Activated naive CD8-positive, alpha-beta T cell (primary cell): ENCODE measurements at regions not wholly inside any gene's neighbourhood (a gene's known extent, or its start where the extent isn't known, plus 50 kb on each side); places are given as distances from the start of the nearest gene placed in this dataset.

Experiments used
- H3K27ac Mint-ChIP-seq: one replicate; pipeline ENCODE4 v1.8.0; 2021; ENCODE audit warnings: mixed read lengths
- H3K27me3 Mint-ChIP-seq: one replicate; pipeline ENCODE4 v1.8.0; 2021; ENCODE audit warnings: mixed read lengths
- H3K36me3 Mint-ChIP-seq: one replicate; pipeline ENCODE4 v1.8.0; 2021; ENCODE audit warnings: mixed read lengths
- H3K4me1 Mint-ChIP-seq: one replicate; pipeline ENCODE4 v1.8.0; 2021; ENCODE audit warnings: low read depth, mixed read lengths
- H3K4me3 Mint-ChIP-seq: one replicate; pipeline ENCODE4 v1.8.0; 2021; ENCODE audit warnings: mild to moderate bottlenecking, mixed read lengths
- H3K9me3 Mint-ChIP-seq: one replicate; pipeline ENCODE4 v1.8.0; 2021; ENCODE audit warnings: low read depth, mixed read lengths

DNA sequence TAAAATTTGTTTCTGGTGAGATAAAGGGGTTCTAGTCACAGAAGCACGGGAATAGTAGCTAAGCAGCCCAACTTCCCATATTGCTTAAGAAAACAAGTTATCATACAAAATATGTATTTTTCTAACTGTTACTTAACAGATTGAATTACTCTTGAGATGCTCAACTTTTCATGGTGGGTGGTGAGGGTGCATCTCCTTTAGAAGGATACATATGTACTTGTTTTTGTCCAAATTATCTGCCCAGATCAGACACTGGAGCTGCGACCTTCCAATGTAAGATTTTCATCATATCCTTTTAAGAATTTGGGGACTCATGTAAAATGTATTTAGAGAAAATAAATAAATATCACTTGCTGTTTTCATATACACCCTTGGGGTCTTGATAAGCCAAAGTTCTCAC is 252.2 kb upstream of the SOX2 start:
- H3K27me3 Mint-ChIP-seq, result no peaks in the 10 kb centered on the region
- peaks cover 3% of the 10 kb centered on the region for H3K9me3 Mint-ChIP-seq
- no peaks in the 10 kb centered on the region for H3K4me1 Mint-ChIP-seq
- no peak overlapping the region for H3K4me3 Mint-ChIP-seq
- H3K27ac Mint-ChIP-seq, result no peak overlapping the region
- H3K36me3 Mint-ChIP-seq, result no peaks in the 10 kb centered on the region

DNA sequence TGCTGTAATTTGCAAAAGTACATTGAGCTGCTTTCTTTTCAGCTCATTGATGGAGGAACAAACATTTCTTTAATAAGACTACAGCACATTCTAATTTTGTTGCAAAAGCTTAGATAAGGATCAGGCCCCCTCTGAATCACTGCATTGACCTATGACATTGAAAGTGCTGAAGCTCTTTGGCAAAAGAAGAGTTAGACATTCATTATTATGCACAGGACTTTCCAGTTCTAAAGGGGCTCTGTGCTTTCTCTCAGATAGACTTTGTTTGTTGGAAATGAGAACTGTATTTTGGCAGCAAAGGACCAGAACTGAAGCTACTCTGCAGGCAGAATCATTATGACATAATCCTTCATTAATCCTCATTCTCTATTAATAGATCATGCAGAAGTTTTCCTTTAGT is 252.9 kb upstream of the SOX2 start:
- no peaks in the 10 kb centered on the region for H3K27me3 Mint-ChIP-seq
- no peak overlapping the region for H3K4me3 Mint-ChIP-seq
- H3K4me1 Mint-ChIP-seq, result no peaks in the 10 kb centered on the region
- H3K9me3 Mint-ChIP-seq, result peaks cover 3% of the 10 kb centered on the region
- no peaks in the 10 kb centered on the region for H3K36me3 Mint-ChIP-seq
- H3K27ac Mint-ChIP-seq, result no peak overlapping the region

DNA sequence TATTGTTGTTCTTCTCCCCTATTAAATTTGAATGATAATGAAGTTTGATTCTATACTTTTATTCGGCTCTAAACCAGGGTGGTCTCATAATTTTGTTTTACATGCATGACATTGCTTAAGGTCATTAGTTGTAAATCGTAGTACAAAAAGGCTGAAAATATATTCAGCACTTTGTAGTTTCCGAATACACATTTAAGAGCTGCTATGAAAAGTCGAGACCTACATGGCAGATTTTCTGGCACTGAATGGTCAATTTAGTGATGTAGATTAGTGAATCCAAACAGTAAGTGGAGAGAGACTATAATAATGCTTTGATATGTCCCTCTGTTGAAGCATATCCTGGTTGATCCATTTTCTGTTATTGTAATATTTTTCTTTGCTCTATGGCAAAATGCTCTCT is 254.0 kb upstream of the SOX2 start:
- no peaks in the 10 kb centered on the region for H3K36me3 Mint-ChIP-seq
- no peaks in the 10 kb centered on the region for H3K4me1 Mint-ChIP-seq
- H3K27me3 Mint-ChIP-seq, result no peaks in the 10 kb centered on the region
- no peak overlapping the region for H3K27ac Mint-ChIP-seq
- H3K4me3 Mint-ChIP-seq, result no peak overlapping the region
- peaks cover 12% of the 10 kb centered on the region for H3K9me3 Mint-ChIP-seq

DNA sequence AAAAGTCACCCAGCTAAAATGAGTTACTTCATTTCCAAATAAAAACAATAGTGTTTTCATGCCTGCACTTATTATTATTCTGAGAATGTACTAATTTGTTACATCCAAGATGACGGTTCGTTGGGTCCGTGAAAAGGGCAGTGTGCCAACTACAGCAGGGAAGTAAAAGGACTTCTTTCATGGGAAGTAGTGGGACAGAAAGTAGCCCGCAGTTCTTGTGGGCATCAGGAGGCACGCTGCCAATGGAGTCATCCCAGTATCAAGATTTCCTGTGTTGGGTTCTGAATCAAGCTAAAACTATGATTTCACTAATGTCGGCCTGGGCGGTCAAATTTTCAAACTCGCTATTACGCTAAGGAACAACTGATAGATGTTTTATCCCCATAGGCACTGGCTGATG is 254.5 kb upstream of the SOX2 start:
- Mint-ChIP-seq H3K36me3 (no peaks in the 10 kb centered on the region), H3K4me3 (no peak overlapping the region), H3K27me3 (no peaks in the 10 kb centered on the region), H3K9me3 (peaks cover 13% of the 10 kb centered on the region), H3K4me1 (no peaks in the 10 kb centered on the region), H3K27ac (no peak overlapping the region)

DNA sequence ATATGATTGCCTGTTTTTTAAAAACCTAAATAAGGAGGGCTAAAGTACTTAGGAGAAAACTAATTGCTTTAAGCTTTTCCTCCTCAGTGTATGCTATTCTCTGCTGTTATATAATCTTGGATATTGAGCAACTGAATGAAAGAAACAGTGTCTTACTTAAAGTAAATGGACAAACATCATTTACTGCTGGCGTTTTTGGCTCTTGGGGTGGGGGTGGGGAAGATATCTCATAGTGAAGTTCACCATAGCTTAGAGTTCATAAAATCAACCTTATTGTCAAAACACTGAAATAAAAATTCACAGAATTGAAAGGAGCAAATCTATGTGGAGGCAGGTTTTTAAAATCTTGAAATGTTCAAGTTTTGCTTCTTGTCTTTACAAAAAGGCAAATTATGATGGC is 256.4 kb upstream of the SOX2 start:
- H3K9me3 Mint-ChIP-seq, result peaks cover 19% of the 10 kb centered on the region
- H3K4me1 Mint-ChIP-seq, result no peaks in the 10 kb centered on the region
- no peak overlapping the region for H3K27ac Mint-ChIP-seq
- no peaks in the 10 kb centered on the region for H3K36me3 Mint-ChIP-seq
- no peak overlapping the region for H3K4me3 Mint-ChIP-seq
- H3K27me3 Mint-ChIP-seq, result no peaks in the 10 kb centered on the region

DNA sequence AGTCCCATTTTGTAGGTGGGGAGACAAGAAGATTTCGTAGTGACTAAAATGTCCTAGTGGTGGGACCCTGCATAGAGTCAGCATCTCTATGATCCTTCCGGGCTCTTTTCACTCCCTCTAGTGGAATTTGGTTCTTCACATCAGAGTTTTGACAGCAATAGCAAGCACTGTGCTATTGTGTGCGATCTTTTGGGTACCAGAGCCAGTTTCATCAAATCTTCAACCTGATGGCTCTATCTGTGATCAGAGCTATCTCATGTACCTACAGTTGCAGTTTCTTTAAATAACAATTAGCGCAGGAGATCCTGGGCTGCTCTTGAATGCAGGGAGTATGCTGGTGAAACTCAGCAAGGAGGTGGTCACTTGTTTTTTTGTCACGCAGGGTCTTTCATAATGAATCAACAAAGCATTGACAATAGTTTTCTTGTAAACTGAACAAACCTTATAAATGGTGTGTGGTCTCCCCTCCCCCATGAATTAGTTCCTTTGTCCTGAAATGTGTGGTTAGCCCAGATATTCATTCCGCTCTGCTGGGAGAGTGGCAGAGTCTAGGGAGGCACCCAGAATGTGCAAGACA is 257.2 kb upstream of the SOX2 start:
- Mint-ChIP-seq H3K27ac (no peak overlapping the region), H3K36me3 (no peaks in the 10 kb centered on the region), H3K9me3 (peaks cover 23% of the 10 kb centered on the region), H3K4me3 (no peak overlapping the region), H3K27me3 (no peaks in the 10 kb centered on the region), H3K4me1 (no peaks in the 10 kb centered on the region)

DNA sequence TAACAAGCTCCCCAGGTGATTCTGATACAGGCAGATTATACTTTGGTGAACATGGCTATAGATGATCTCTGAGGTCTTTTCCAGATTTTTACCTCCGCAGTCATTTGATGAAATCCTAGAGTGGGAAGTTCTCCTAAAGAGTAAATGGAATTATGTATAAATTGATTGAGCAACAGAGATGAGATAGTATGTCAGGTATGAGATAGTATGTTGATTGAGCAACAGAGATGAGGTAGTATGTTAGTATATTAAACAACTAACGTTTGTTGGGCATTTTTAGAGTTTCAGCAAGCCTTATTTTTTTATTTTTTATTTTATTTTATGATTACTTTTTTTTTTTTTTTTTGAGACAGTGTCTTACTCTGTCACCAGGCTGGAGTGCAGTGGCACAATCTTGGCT is 265.0 kb upstream of the SOX2 start:
- no peaks in the 10 kb centered on the region for H3K4me1 Mint-ChIP-seq
- peaks cover 15% of the 10 kb centered on the region for H3K9me3 Mint-ChIP-seq
- no peak overlapping the region for H3K27ac Mint-ChIP-seq
- H3K4me3 Mint-ChIP-seq, result no peak overlapping the region
- H3K27me3 Mint-ChIP-seq, result no peaks in the 10 kb centered on the region
- H3K36me3 Mint-ChIP-seq, result no peaks in the 10 kb centered on the region

DNA sequence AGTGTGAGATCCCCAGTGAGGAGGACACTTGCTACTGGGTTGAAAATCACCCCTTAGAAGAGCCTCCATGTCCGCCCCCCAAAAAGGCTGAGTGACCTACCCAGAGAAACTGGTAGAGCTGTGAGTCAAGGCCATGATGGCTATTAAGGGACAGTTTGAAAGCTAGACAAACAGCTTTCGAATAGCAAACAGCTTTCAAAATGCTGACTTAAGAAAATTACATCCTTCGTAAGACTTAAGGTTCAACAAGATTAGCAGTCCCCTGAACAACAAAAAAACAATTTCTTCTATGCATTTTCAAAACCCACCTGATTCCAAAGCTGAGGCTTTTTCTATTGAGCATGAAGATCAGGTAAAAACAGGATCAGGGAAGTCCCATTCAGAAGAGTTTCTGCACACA is 269.7 kb upstream of the SOX2 start:
- no peak overlapping the region for H3K27ac Mint-ChIP-seq
- H3K4me1 Mint-ChIP-seq, result no peaks in the 10 kb centered on the region
- no peak overlapping the region for H3K4me3 Mint-ChIP-seq
- no peaks in the 10 kb centered on the region for H3K9me3 Mint-ChIP-seq
- no peaks in the 10 kb centered on the region for H3K36me3 Mint-ChIP-seq
- no peaks in the 10 kb centered on the region for H3K27me3 Mint-ChIP-seq

DNA sequence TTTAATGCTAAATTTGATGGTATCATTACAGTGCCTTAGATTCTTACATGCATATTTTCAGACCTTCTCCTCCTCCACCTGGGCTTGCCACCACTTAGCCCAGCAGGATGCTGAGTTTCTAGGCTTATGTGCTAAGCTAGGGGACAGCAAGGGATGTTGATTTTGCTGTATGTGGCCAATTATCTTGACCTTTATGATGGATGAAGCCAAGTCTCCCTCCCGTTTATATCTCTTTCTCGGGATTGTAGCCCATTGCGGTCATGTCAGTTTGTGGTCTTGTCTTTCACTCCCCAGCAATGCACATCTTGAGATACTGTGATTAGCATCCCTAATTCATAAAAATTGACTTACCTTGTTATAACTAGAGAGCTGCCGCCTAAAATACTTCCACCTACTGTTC is 278.7 kb upstream of the SOX2 start:
- no peaks in the 10 kb centered on the region for H3K4me1 Mint-ChIP-seq
- H3K4me3 Mint-ChIP-seq, result no peak overlapping the region
- H3K27me3 Mint-ChIP-seq, result no peaks in the 10 kb centered on the region
- H3K9me3 Mint-ChIP-seq, result peaks cover 18% of the 10 kb centered on the region
- H3K36me3 Mint-ChIP-seq, result no peaks in the 10 kb centered on the region
- no peak overlapping the region for H3K27ac Mint-ChIP-seq

DNA sequence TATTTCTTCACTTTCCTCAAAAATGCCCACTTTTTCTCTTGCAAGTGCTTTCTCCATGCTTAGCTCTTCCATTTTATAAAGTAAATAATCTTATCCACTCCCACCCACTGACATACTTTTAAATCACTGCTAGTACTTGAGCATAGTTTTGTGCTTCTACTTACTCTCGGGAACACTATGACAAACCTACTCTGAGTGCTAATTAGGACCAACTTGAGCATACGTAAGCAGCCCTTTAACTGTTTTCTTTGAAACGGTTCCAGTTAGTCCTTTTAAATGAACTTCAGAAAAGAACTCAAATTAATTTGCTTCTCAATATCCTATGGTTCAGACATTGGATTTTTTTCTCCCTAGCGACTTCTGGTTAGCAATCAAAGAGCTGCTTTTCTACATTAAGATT is 280.0 kb upstream of the SOX2 start:
- Mint-ChIP-seq H3K27ac (no peak overlapping the region), H3K27me3 (no peaks in the 10 kb centered on the region), H3K4me3 (no peak overlapping the region), H3K9me3 (peaks cover 22% of the 10 kb centered on the region), H3K36me3 (no peaks in the 10 kb centered on the region), H3K4me1 (no peaks in the 10 kb centered on the region)

DNA sequence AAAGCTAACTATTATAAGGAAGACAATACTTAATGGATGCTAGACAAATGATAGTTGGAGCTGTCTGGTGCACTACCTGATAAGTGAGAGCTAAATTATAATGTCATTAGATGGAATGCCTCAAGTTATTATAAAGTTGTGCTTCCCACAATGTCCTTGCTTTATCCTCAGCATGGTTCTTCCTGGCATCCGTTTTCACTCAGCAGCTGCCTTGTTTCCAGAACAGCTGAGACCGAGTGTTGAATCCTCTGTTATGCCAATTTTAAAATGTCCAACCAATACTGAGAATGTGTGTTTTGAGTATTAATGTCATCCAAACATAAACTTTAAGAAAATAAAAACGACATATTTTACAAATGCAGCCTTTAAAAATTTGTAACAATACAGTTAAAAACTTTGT is 286.7 kb upstream of the SOX2 start:
- no peak overlapping the region for H3K4me3 Mint-ChIP-seq
- H3K27me3 Mint-ChIP-seq, result no peaks in the 10 kb centered on the region
- no peaks in the 10 kb centered on the region for H3K4me1 Mint-ChIP-seq
- H3K9me3 Mint-ChIP-seq, result peaks cover 10% of the 10 kb centered on the region
- no peak overlapping the region for H3K27ac Mint-ChIP-seq
- H3K36me3 Mint-ChIP-seq, result no peaks in the 10 kb centered on the region

DNA sequence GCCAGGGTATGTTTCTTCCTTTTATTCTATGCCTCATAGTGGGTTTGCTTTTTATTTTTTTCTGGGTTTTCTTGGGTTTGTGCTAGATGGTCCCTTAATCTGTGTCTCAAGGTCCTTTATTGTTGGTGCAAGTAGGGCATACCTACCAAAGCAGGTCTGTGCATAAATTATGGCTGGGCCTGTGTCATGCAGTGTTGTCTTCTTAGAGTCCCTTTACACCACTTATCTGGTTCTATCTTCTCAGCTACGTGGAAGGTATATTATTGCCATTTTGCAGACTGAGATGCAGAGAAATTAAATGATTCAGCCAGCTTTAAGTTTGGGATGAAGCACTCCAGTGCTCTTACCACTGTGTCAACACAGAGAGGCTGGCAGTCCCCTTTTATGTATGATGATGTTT is 293.5 kb upstream of the SOX2 start:
- H3K9me3 Mint-ChIP-seq, result no peaks in the 10 kb centered on the region
- no peak overlapping the region for H3K4me3 Mint-ChIP-seq
- no peaks in the 10 kb centered on the region for H3K27me3 Mint-ChIP-seq
- H3K27ac Mint-ChIP-seq, result no peak overlapping the region
- no peaks in the 10 kb centered on the region for H3K4me1 Mint-ChIP-seq
- no peaks in the 10 kb centered on the region for H3K36me3 Mint-ChIP-seq

DNA sequence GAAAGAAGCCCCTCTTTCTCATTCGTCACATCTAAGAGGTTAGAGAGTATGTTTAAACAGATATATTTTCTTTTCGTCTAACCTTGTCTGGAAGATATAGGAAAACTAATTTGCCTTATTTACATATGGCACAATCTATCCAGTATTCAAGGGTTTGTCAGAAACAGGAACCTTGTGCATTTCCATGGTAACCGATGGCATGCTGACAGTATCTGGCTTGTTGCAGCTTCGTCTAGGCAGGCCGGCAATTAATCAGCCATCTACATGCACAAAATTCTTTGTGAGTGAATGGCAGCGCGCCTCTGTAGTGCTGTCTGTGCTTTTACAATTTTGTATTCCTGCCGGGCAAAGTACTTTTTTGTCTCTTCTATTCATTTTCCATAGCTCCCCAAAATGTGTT is 294.0 kb upstream of the SOX2 start:
- H3K27ac Mint-ChIP-seq, result no peak overlapping the region
- H3K4me1 Mint-ChIP-seq, result no peaks in the 10 kb centered on the region
- no peaks in the 10 kb centered on the region for H3K36me3 Mint-ChIP-seq
- H3K9me3 Mint-ChIP-seq, result no peaks in the 10 kb centered on the region
- no peaks in the 10 kb centered on the region for H3K27me3 Mint-ChIP-seq
- H3K4me3 Mint-ChIP-seq, result no peak overlapping the region

DNA sequence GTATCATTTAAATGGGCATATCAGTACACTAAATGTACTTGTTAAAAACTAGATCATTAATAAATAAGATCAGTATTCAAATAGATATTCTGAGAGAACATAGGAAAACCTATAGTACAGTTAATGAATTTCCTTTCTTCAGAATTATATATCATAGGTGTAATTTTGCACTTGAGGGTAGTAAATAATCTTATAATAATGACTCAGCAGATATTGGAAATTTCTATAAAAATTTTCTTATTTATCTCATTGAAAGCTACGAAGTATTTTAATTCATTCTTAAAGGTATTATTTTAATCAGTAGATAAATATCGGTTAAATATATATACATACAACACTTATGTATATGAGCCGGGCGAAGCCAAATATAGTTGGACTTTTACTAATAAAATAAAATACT is 300.9 kb upstream of the SOX2 start:
- Mint-ChIP-seq H3K27ac (no peak overlapping the region), H3K4me1 (no peaks in the 10 kb centered on the region), H3K4me3 (no peak overlapping the region), H3K36me3 (no peaks in the 10 kb centered on the region), H3K27me3 (no peaks in the 10 kb centered on the region), H3K9me3 (no peaks in the 10 kb centered on the region)

DNA sequence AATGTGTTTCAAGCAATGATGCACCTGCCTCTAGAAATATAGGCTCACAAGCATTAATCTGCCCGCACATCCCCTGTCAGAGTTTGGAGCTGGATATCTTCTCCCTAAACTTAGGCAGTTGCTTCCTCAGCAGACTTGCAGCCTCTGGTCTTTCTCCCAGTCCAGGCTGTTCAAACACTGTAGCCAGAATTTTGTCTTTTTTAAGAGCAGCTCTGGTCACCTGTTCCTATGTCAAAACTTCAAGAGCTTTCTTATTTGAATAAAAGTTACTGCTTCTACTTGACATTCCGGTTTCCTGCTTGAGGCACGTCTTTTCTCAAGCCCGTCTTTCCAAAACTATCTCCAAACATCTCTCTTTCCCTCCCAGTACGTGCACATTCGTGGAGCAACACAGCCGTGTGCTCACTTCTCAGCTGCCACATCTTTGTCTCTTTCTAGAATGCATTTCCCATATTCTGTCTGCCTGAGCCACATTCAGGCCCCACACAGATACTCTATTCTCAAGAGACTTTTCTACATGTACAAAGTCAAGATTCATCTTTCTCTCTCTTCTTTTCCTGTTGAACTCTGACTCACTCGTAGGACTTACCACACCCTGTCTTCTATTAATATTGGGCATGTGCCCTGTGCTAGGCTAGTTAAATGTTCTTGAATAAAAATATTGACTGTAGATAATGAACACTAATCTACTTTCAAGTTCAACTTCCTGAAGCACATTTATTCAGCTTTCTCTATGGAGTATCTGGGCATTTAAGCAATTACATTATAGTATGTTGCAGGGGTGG is 307.7 kb upstream of the SOX2 start:
- Mint-ChIP-seq H3K36me3 (no peaks in the 10 kb centered on the region), H3K4me3 (no peak overlapping the region), H3K27ac (no peak overlapping the region), H3K27me3 (peaks cover 1% of the 10 kb centered on the region), H3K9me3 (no peaks in the 10 kb centered on the region), H3K4me1 (no peaks in the 10 kb centered on the region)

DNA sequence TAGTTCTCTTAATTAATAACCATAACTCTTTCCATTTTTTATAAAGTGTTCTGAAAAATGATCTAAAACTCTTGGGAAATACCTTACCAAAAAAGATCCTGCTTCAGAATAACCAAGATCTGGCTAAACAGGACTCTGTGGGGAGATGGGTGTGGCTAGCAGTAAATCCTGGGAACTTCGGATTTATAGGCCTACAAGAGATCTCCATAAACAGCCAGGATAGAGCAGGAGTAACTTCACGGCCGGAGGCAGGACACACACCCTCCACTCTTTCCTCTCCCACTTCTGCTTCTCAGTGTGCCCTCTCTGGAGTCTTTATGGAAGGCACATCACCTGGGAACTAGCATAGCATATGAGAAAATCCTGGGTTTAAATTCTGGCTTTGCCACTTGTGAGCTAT is 309.4 kb upstream of the SOX2 start:
- peaks cover 1% of the 10 kb centered on the region for H3K27me3 Mint-ChIP-seq
- no peaks in the 10 kb centered on the region for H3K9me3 Mint-ChIP-seq
- no peak overlapping the region for H3K4me3 Mint-ChIP-seq
- no peaks in the 10 kb centered on the region for H3K36me3 Mint-ChIP-seq
- H3K4me1 Mint-ChIP-seq, result no peaks in the 10 kb centered on the region
- no peak overlapping the region for H3K27ac Mint-ChIP-seq
